Gastrocnemius medialis (tissue), 4 donors: ENCODE measurements at regions not wholly inside any gene's neighbourhood (a gene's known extent, or its start where the extent isn't known, plus 50 kb on each side); places are given as distances from the start of the nearest gene placed in this dataset.

Experiments
- CTCF ChIP-seq, 5 experiments: fragments of 450-650 bp in 3 of 5; fragments of 200-600 bp in 2 of 5; sonication (generic) in 2 of 5; IDR thresholded peaks in 4 of 5; conservative IDR thresholded peaks in 1 of 5; 1 replicate in 4 of 5; 2 replicates in 1 of 5; pipeline ENCODE4 v1.5.1; 2016 to 2019; ENCODE audit warnings: antibody characterized with exemption in 5 of 5, mild to moderate bottlenecking in 3 of 5, moderate library complexity in 3 of 5
- POLR2A ChIP-seq, 2 donors: fragments of 450-650 bp; IDR thresholded peaks; one replicate each; pipeline ENCODE4 v1.6.1; 2017; ENCODE audit warnings: antibody characterized with exemption in 2 of 2, mild to moderate bottlenecking in 2 of 2, moderate library complexity in 2 of 2

- TF ChIP-seq CTCF (IDR thresholded peaks at IDR 0.05 in 4 of 5, conservative IDR thresholded peaks at IDR 0.05 in 1 of 5) (no peak), POLR2A (IDR thresholded peaks at IDR 0.05) (no peak)
Measured at GRCh38 chr11:120058931-120059330, 79.0 kb downstream of the TRIM29 start.
